BJ (cell line): ENCODE measurements at regions not wholly inside any gene's neighbourhood (a gene's known extent, or its start where the extent isn't known, plus 50 kb on each side); places are given as distances from the start of the nearest gene placed in this dataset.

Experiments used
- CTCF ChIA-PET: fragments of 350-600 bp; formaldehyde crosslinking; extraction: SDS; loops from one replicate; lab custom pipeline; 2021; ENCODE audit warnings: antibody characterized with exemption, inconsistent platforms; lab: Yijun Ruan, JAX
- POLR2A ChIA-PET: fragments of 300-600 bp; sonication (Branson Sonifier 250); formaldehyde crosslinking; extraction: SDS; loops from one replicate; lab custom pipeline; 2021; ENCODE audit warnings: antibody characterized with exemption; lab: Charles Lee
- DNase-seq: peaks from one replicate; pipeline ENCODE4 v3.0.0-alpha.2; 2011; ENCODE audit warnings: low read depth
- H3K27me3 ChIP-seq: 2 replicates; pipeline ENCODE4 v1.6.0; 2011; ENCODE audit warnings: low read length; ENCODE audit not compliant: control insufficient read depth, insufficient read depth
- H3K36me3 ChIP-seq: 2 replicates; pipeline ENCODE4 v1.5.1; 2011; ENCODE audit warnings: low read length; ENCODE audit not compliant: control insufficient read depth, insufficient read depth
- H3K4me3 ChIP-seq: 2 replicates; pipeline ENCODE4 v1.5.1; 2011; ENCODE audit warnings: low read depth, mild to moderate bottlenecking, control low read depth, low read length
- TF ChIP-seq, protein P1 (sequence below): IDR thresholded peaks from 2 replicates; pipeline ENCODE4 v1.5.1; 2011; ENCODE audit warnings: low read depth, mild to moderate bottlenecking, control low read depth, inconsistent platforms, low read length, moderate library complexity; ENCODE audit not compliant: insufficient read depth

GRCh38 chr7:69025249-69025648 is 573.0 kb upstream of the AUTS2 start:
- DNase-seq, result no peak
- ChIA-PET CTCF (no interaction called here), POLR2A (no interaction called here)
- TF ChIP-seq, protein P1, sequence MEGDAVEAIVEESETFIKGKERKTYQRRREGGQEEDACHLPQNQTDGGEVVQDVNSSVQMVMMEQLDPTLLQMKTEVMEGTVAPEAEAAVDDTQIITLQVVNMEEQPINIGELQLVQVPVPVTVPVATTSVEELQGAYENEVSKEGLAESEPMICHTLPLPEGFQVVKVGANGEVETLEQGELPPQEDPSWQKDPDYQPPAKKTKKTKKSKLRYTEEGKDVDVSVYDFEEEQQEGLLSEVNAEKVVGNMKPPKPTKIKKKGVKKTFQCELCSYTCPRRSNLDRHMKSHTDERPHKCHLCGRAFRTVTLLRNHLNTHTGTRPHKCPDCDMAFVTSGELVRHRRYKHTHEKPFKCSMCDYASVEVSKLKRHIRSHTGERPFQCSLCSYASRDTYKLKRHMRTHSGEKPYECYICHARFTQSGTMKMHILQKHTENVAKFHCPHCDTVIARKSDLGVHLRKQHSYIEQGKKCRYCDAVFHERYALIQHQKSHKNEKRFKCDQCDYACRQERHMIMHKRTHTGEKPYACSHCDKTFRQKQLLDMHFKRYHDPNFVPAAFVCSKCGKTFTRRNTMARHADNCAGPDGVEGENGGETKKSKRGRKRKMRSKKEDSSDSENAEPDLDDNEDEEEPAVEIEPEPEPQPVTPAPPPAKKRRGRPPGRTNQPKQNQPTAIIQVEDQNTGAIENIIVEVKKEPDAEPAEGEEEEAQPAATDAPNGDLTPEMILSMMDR, result no peak
- Histone ChIP-seq H3K27me3 (no peaks in the 10 kb centered on the region), H3K4me3 (no peak overlapping the region), H3K36me3 (no peaks in the 10 kb centered on the region)

DNA sequence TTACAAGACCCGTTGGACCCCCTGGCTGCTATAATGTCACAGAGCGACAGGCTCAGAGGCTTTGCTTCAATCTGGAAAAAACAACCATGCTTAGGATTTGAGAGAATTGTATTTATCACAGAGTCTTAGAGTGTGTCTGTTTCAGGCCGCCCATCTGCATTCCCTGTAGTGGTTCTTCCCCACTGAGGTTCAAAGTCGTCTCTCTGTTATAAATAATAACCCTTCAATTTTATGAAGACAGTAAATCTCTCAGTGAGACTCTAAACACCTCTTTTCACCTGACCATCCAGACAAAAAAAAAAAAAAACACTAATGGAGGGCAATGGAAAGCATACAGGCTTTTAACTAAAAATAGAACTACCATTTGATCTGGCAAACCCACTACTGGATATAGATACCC is 565.4 kb upstream of the AUTS2 start:
- DNase-seq, result no peak
- Histone ChIP-seq H3K36me3 (no peaks in the 10 kb centered on the region), H3K4me3 (no peak overlapping the region), H3K27me3 (no peaks in the 10 kb centered on the region)
- CTCF ChIA-PET, result no interaction called here
- POLR2A ChIA-PET, result no interaction called here
- TF ChIP-seq, protein P1, result no peak

- no peak for DNase-seq
- H3K36me3 ChIP-seq, result no peaks in the 10 kb centered on the region
- TF ChIP-seq, protein P1, result no peak
- POLR2A ChIA-PET, result no interaction called here
- CTCF ChIA-PET, result no interaction called here
- H3K27me3 ChIP-seq, result no peaks in the 10 kb centered on the region
- H3K4me3 ChIP-seq, result no peak overlapping the region
Observed at GRCh38 chr7:69035826-69036225, 562.4 kb upstream of the AUTS2 start.

DNA sequence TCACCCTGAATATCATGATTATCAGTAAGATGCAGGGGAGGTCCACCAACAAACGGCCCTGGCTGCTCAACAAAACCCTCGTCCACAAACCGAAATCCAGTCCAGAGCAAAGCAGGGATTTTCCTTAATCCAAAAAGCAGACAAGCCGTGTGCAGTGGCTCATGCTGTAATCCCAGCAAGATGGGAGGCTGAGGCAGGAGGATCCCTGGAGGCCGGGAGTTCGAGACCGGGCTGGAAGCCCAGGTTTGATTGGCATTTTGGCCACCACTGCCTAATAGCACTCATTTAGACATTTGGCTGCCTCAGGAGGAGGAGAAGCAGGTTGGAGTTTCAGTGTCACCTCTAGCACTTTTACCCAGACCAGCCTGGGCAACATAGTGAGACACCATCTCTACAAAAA is 562.0 kb upstream of the AUTS2 start:
- TF ChIP-seq, protein P1, result no peak
- Histone ChIP-seq H3K36me3 (no peaks in the 10 kb centered on the region), H3K4me3 (no peak overlapping the region), H3K27me3 (no peaks in the 10 kb centered on the region)
- ChIA-PET CTCF (no interaction called here), POLR2A (no interaction called here)
- no peak for DNase-seq

DNA sequence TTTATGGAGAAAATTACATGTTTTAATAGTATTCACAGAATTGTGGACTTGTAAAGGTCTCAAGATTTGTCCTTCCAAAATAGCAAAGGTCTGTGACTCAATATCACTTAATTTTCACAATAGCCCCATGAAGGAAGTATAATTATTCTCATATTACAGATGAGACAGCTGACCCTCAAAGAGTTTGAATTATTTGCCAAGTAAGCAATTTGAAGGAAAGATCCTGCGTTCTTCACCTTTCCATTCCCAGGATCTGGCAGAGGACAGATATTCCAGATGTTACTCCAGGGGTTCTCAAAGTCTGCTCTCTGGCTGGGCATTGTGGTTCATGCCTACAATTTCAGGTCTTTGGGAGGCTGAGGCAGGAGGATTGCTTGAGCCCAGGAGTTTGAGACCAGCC is 559.4 kb upstream of the AUTS2 start:
- Histone ChIP-seq H3K4me3 (no peak overlapping the region), H3K27me3 (no peaks in the 10 kb centered on the region), H3K36me3 (no peaks in the 10 kb centered on the region)
- POLR2A ChIA-PET, result no interaction called here
- CTCF ChIA-PET, result no interaction called here
- TF ChIP-seq, protein P1, result no peak
- DNase-seq, result no peak
